Osteocyte (in vitro differentiated cells): ENCODE measurements at regions not wholly inside any gene's neighbourhood (a gene's known extent, or its start where the extent isn't known, plus 50 kb on each side); places are given as distances from the start of the nearest gene placed in this dataset.

ENCODE experiments used
- DNase-seq: peaks from one replicate; pipeline ENCODE4 v3.0.0; 2021; ENCODE audit warnings: mixed read lengths; ENCODE audit not compliant: unreplicated experiment; ENCODE audit errors: extremely low spot score
- H3K27ac Mint-ChIP-seq: one replicate; pipeline ENCODE4 v1.8.0; 2021; ENCODE audit warnings: mild to moderate bottlenecking, mixed read lengths; ENCODE audit not compliant: unreplicated experiment
- H3K27me3 Mint-ChIP-seq: one replicate; pipeline ENCODE4 v1.8.0; 2021; ENCODE audit warnings: mixed read lengths; ENCODE audit not compliant: unreplicated experiment
- H3K36me3 Mint-ChIP-seq: one replicate; pipeline ENCODE4 v1.8.0; 2021; ENCODE audit warnings: mixed read lengths; ENCODE audit not compliant: unreplicated experiment
- H3K4me1 Mint-ChIP-seq: one replicate; pipeline ENCODE4 v1.8.0; 2021; ENCODE audit warnings: mixed read lengths; ENCODE audit not compliant: unreplicated experiment
- H3K4me3 Mint-ChIP-seq: one replicate; pipeline ENCODE4 v1.8.0; 2021; ENCODE audit warnings: mild to moderate bottlenecking, moderate library complexity, mixed read lengths; ENCODE audit not compliant: unreplicated experiment
- H3K9me3 Mint-ChIP-seq: one replicate; pipeline ENCODE4 v1.8.0; 2021; ENCODE audit warnings: mixed read lengths; ENCODE audit not compliant: unreplicated experiment
- CTCF ChIP-seq: fragments of 200-600 bp; sonication (generic); IDR thresholded peaks from 2 replicates; pipeline ENCODE4 v1.5.0; 2021; ENCODE audit warnings: antibody characterized with exemption, mild to moderate bottlenecking, moderate library complexity

GRCh38 chr5:8508231-8508630 lies 639.3 kb downstream of the MTRR start:
- Mint-ChIP-seq H3K36me3 (no peaks in the 10 kb centered on the region), H3K27ac (no peak overlapping the region), H3K4me3 (no peak overlapping the region), H3K9me3 (no peaks in the 10 kb centered on the region), H3K27me3 (no peaks in the 10 kb centered on the region), H3K4me1 (peaks cover 4% of the 10 kb centered on the region)
- TF ChIP-seq CTCF = no peak
- DNase-seq = no peak

- no peak for TF ChIP-seq CTCF
- no peaks in the 10 kb centered on the region for H3K4me1 Mint-ChIP-seq
- DNase-seq = no peak
- H3K4me3 Mint-ChIP-seq = no peak overlapping the region
- H3K9me3 Mint-ChIP-seq = no peaks in the 10 kb centered on the region
- no peaks in the 10 kb centered on the region for H3K36me3 Mint-ChIP-seq
- H3K27me3 Mint-ChIP-seq = no peaks in the 10 kb centered on the region
- no peak overlapping the region for H3K27ac Mint-ChIP-seq
These were observed 647.4 kb downstream of the MTRR start for GRCh38 chr5:8516356-8516755.

DNA sequence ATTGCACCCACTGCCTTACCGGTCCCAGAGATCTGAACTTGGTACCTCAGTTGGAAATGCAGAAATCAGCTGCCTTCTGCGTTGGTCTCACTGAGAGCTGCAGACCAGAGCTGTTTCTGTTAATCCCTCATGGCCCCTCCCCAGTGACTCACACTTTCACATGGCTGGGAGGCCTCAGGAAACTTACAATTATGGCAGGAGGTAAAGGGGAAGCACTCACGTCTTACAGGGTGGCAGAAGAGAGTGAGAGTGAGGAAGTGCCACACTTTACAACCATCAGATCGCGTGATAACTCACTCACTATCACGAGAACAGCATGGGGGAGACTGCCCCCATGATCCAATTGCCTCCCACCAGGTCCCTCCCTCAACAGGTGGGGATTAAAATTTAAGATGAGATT lies 648.5 kb downstream of the MTRR start:
- DNase-seq = no peak
- H3K36me3 Mint-ChIP-seq = no peaks in the 10 kb centered on the region

GRCh38 chr5:8520917-8521316 lies 652.0 kb downstream of the MTRR start:
- Mint-ChIP-seq H3K4me3 (no peak overlapping the region), H3K4me1 (peaks cover 4% of the 10 kb centered on the region), H3K9me3 (no peaks in the 10 kb centered on the region), H3K27me3 (no peaks in the 10 kb centered on the region), H3K27ac (no peak overlapping the region), H3K36me3 (no peaks in the 10 kb centered on the region)
- no peak for DNase-seq
- TF ChIP-seq CTCF = no peak

More for the DNA sequence above, 648.5 kb downstream of the MTRR start:
- TF ChIP-seq CTCF = no peak
- Mint-ChIP-seq H3K4me3 (no peak overlapping the region), H3K27me3 (no peaks in the 10 kb centered on the region), H3K9me3 (no peaks in the 10 kb centered on the region), H3K4me1 (peaks cover 4% of the 10 kb centered on the region), H3K27ac (no peak overlapping the region)

DNA sequence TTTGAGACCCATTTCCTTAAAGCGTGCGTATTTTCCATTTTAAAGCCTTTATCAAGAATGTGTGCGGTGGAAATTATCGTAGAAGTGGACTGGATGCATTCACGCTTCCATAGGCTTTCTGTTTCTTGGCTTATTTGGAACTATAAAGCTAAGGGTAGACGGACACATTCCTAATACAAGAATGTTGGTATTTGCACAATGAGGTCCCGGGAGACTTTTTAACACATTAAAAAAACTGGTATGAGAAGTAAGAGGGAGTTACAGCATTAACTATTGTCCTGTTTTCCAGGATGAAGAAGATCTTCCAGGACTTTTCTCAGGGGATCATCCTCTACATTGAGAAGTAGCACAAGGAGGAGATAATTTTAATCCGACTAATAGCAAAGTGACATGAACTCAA lies 653.0 kb downstream of the MTRR start:
- Mint-ChIP-seq H3K27me3 (no peaks in the 10 kb centered on the region), H3K4me1 (peaks cover 4% of the 10 kb centered on the region)
- TF ChIP-seq CTCF = no peak

More for the DNA sequence above, 653.0 kb downstream of the MTRR start:
- H3K27ac Mint-ChIP-seq = no peak overlapping the region
- DNase-seq = no peak
- H3K36me3 Mint-ChIP-seq = no peaks in the 10 kb centered on the region
- H3K4me3 Mint-ChIP-seq = no peak overlapping the region
- H3K9me3 Mint-ChIP-seq = no peaks in the 10 kb centered on the region
